ENCODE measurements at regions not wholly inside any gene's neighbourhood (a gene's known extent, or its start where the extent isn't known, plus 50 kb on each side); places are given as distances from the start of the nearest gene placed in this dataset.

DNA sequence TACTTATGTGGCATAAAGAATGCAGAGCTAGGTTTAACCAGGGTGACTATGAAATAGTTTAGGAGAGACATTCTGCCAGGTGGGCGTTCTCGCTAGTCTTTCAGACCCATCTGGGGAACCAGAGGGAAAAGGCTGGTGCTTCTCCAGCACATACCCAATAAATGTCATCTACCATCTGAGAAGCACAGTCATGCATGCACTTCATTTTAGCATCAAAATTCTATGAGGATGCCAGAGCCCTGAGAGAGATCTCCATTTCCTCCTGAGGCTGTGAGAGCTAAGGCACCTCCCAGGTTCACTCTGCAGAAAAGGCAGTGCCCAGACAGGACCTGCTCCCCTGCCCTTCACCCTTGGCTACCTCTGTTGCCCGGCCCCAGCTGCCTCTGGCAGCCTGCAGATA lies 196.2 kb upstream of the PRNP start:
- H3K4me2 ChIP-seq (ENCODE audit: insufficient read depth, insufficient read length, low read length): no peak overlapping the region
- H3K27ac ChIP-seq (ENCODE audit: insufficient read length, low read depth, low read length): no peak overlapping the region
- no peaks in the 10 kb centered on the region for H3K27me3 ChIP-seq (ENCODE audit: insufficient read depth, low read length)
- no peaks in the 10 kb centered on the region for H3K9me3 Mint-ChIP-seq
- peaks cover 6 to 13% of the 10 kb centered on the region in 2 experiments for H3K4me1 Mint-ChIP-seq
- no peak overlapping the region for H3K23ac ChIP-seq (ENCODE audit: insufficient read length, low read depth, low read length)
- no peaks in the 10 kb centered on the region for H4K20me1 ChIP-seq (ENCODE audit: control insufficient read depth, insufficient read depth, insufficient read length)
- H2BK120ac ChIP-seq (ENCODE audit: low read depth, low read length, poor library complexity, severe bottlenecking): no peak overlapping the region
- H2BK20ac ChIP-seq (ENCODE audit: low read depth, low read length, poor library complexity, severe bottlenecking): no peak overlapping the region
- DNase-seq: no peak
- H3K14ac ChIP-seq (ENCODE audit: insufficient read depth, low read length): no peak overlapping the region
- no peaks in the 10 kb centered on the region for H3K79me1 ChIP-seq (ENCODE audit: insufficient read depth, low read depth, low read length, poor library complexity, severe bottlenecking)
- no peak overlapping the region for H4K8ac ChIP-seq (replicated peaks; ENCODE audit: insufficient read length, low read depth, low read length)
- no peak overlapping the region for H3K4ac ChIP-seq (ENCODE audit: low read depth, low read length)
- no peak overlapping the region for H4K91ac ChIP-seq (ENCODE audit: insufficient read length, low read depth, low read length)
- no peak overlapping the region for H3K18ac ChIP-seq (ENCODE audit: insufficient read length, low read depth, low read length)
- H2AK5ac ChIP-seq (ENCODE audit: insufficient read length, low read length): no peak overlapping the region
- H3K23me2 ChIP-seq (ENCODE audit: insufficient read length, low read depth, low read length, poor library complexity, severe bottlenecking): no peaks in the 10 kb centered on the region
- H4K5ac ChIP-seq (ENCODE audit: insufficient read length, low read depth, low read length): no peak overlapping the region
- H3T11ph ChIP-seq (ENCODE audit: low read length): no peak overlapping the region
- no peak overlapping the region for H3K27ac Mint-ChIP-seq
- no peak overlapping the region for H2AFZ ChIP-seq (ENCODE audit: low read length)
- no peak overlapping the region for H2BK12ac ChIP-seq (ENCODE audit: insufficient read length, low read depth, low read length)
- no peaks in the 10 kb centered on the region for H3K79me2 ChIP-seq (ENCODE audit: insufficient read depth, low read length)
- no CpG with 5 or more reads among the region's 3 CpGs for WGBS (ENCODE audit: extremely low coverage, insufficient read length, low lambda C conversion rate)
- H3K9me3 ChIP-seq (ENCODE audit: control insufficient read depth, low read depth, low read length): no peaks in the 10 kb centered on the region
- H3K56ac ChIP-seq (ENCODE audit: insufficient read length, low read depth, low read length): no peak overlapping the region
- no peak overlapping the region for H2BK15ac ChIP-seq (ENCODE audit: low read depth, low read length)
- TF ChIP-seq, protein P1, sequence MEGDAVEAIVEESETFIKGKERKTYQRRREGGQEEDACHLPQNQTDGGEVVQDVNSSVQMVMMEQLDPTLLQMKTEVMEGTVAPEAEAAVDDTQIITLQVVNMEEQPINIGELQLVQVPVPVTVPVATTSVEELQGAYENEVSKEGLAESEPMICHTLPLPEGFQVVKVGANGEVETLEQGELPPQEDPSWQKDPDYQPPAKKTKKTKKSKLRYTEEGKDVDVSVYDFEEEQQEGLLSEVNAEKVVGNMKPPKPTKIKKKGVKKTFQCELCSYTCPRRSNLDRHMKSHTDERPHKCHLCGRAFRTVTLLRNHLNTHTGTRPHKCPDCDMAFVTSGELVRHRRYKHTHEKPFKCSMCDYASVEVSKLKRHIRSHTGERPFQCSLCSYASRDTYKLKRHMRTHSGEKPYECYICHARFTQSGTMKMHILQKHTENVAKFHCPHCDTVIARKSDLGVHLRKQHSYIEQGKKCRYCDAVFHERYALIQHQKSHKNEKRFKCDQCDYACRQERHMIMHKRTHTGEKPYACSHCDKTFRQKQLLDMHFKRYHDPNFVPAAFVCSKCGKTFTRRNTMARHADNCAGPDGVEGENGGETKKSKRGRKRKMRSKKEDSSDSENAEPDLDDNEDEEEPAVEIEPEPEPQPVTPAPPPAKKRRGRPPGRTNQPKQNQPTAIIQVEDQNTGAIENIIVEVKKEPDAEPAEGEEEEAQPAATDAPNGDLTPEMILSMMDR (conservative IDR thresholded peaks at IDR 0.05): no peak
- peaks cover 5% of the 10 kb centered on the region; the same call in 1 of the 2 replicates for H3K4me1 ChIP-seq (ENCODE audit: insufficient read depth, low read length)
- no peak overlapping the region for H3K4me3 Mint-ChIP-seq
- H3K27me3 Mint-ChIP-seq (ENCODE audit: low read depth): no peaks in the 10 kb centered on the region
- no peak overlapping the region for H3K9ac ChIP-seq (ENCODE audit: extremely low read depth, insufficient read length, low read length)
- no peaks in the 10 kb centered on the region for H3K36me3 Mint-ChIP-seq (ENCODE audit: insufficient read depth in 1 of 3, low read depth in 3 of 3)
- no peak overlapping the region for H2BK5ac ChIP-seq (ENCODE audit: insufficient read length, low read length)

Data from H9 (cell line).